Erythroblast (primary cell): ENCODE measurements at regions not wholly inside any gene's neighbourhood (a gene's known extent, or its start where the extent isn't known, plus 50 kb on each side); places are given as distances from the start of the nearest gene placed in this dataset.

Experiments
- GATA1 ChIP-seq: IDR thresholded peaks from 2 replicates; pipeline ENCODE4 v1.6.1; 2011; ENCODE audit warnings: low read depth, mild to moderate bottlenecking, control low read depth, low read length, moderate library complexity
- POLR2A ChIP-seq: IDR thresholded peaks from 2 replicates; pipeline ENCODE4 v1.6.1; 2011; ENCODE audit warnings: mild to moderate bottlenecking, low read length

- TF ChIP-seq POLR2A (no peak), GATA1 (no peak)
Measured at GRCh38 chr14:31911160-31911559, 165.9 kb upstream of the ARHGAP5 start.
